Upper lobe of left lung (tissue), 4 donors: ENCODE measurements at regions not wholly inside any gene's neighbourhood (a gene's known extent, or its start where the extent isn't known, plus 50 kb on each side); places are given as distances from the start of the nearest gene placed in this dataset.

Experiments
- CTCF ChIP-seq, 6 experiments: fragments of 450-650 bp in 4 of 6; fragments of 200-600 bp in 2 of 6; sonication (generic) in 2 of 6; IDR thresholded peaks; one replicate each; pipeline ENCODE4 v1.5.1; 2016 to 2019; ENCODE audit warnings: antibody characterized with exemption in 6 of 6
- POLR2A ChIP-seq, 4 donors: fragments of 450-650 bp; IDR thresholded peaks; one replicate each; pipeline ENCODE4 v1.5.1; 2016 to 2017; ENCODE audit warnings: antibody characterized with exemption in 4 of 4, mild to moderate bottlenecking in 2 of 4

- TF ChIP-seq CTCF (IDR thresholded peaks at IDR 0.05) = no peak
- TF ChIP-seq POLR2A (IDR thresholded peaks at IDR 0.05) = no peak
Measured at GRCh38 chr2:212683346-212684097, 144.9 kb upstream of the ERBB4 start.
